ENCODE measurements at regions not wholly inside any gene's neighbourhood (a gene's known extent, or its start where the extent isn't known, plus 50 kb on each side); places are given as distances from the start of the nearest gene placed in this dataset.
A peak's percentile ranks its signal among the peaks of the same experiment; 100 is the strongest.
"Not testable (repeated sequence)": the region's sequence is repeated elsewhere in the genome, so short reads cannot be mapped to it uniquely, and the experiment has no call there.

DNA sequence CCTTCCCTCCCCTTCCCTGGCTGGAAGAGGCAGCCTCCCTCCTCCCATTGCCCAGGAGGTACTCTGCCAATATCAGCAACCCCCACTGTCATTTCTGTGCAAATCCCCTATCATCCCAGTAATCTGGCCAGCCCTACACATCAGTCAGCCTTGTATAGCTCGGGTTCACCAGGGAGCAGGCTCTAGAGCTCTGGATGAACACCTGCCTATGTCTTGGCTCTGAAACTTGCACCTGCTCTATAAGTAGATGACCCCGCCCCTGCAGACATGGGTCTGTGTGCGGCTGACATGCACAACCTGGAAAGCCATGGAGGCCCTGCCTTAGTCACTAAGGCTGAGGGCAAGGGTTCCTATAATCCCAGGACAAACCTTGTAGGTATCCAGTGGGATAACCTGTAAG is 1042.9 kb downstream of the UQCRFS1 start:
- peak; percentile 19 for DNase-seq

DNA sequence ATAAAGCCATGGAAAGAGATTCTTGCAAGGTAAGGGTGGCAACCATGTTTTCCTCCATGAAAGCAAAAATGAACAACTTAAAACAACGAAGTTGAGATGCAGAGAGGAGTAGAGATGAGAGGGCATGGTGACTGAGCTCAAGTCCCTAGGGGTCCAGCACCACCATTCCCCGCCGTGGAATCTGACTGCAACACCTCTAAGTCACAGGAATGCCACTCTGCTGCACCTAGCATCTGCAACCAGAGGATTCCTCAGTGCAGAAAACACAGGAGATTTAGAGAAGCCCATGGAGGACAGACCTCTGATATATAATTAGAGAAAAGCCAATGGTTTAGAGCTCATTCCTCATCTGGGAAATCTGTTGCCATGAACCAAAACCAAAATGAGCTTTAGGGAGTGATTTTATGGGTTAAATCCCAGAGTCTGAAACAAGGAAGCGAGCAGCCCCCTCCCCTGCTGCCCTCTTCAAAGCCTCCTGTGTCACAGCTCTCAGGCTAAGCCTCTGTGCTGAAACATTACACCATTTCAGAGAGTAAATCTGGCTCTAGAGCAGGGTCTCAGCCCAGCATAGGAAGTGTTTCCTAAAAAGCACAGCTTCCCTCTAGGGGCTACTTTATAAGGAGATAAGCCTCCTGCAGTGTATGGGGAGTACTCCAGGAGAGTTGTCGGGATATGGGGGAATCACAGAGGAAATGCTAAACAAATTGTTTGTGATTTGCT is 1043.6 kb downstream of the UQCRFS1 start:
- no peak for DNase-seq

DNA sequence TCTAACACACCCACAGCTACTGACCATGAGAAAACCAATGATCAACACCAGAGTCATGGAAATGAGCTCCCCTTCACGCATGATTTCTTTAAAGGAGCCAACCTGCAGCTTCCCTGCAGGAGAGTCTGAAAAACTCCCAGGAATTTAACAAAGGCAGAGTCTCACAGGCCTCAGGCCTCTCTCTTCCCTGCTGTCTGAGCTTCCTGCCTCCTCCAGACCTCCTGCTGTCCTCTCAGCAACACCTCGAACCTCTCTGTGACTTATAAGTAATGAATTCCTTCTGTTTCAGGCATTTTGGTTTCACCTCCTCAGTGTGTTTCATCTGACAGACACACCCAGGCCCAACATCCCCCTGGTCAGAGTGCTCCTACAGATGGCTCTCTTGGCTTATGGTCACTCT is 1044.4 kb downstream of the UQCRFS1 start:
- no peak for DNase-seq

DNA sequence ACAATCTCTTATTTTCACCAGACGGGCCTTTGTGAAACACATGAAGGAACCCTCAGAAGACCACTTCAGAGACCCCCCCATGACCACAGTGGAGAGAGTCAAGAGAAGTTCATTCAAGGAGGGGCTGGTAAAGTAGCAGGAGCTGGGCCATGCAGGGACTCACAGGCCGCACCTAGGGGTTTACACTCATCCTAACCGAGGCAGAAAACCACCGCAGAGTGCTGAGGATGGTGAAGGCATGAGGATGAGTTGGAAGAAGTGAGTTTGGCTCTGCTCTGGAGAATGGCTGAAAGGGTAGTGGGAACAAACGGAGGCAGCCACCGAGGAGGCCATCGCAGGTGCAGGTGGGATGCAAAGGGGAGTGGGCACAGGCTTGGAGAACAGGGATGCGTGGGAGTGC is 1046.9 kb downstream of the UQCRFS1 start:
- no peak for DNase-seq

DNA sequence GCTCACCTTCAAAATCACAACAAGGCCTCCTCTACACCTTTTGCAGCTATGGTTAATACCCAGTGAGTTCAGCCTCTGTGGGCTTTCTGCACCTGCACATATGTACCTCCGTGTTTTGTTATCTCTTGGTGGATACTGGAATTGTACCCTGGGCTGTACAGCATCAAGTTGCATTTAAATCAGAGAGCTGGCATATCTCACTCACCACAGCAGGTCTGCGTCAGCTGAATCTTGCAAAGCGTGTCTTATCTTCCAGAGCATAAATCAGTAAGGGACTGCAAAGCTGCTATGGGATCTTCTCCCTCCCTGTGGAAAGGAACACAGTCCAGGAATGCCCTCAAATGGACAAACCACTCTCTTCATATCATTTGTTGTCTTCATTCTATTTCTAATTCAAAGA is 1048.7 kb downstream of the UQCRFS1 start:
- DNase-seq = no peak

DNA sequence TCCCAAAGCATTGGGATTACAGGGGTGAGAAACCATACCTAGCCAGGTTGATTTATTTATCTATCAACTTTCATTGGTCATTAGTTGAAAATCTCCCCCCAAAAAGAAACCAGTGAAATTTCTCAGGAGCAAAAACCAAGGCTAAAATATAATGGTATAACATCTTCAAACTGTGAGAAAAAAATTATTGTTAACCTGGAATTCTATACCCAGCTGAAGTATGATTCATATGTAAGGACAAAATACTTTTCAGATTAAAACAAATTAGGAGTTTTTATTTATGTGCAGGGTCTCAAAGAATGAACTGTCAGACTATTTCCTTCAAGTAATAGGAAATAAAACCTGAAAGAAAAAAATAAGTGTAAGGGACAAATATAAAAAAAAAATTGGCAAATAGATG is 1053.9 kb downstream of the UQCRFS1 start:
- no peak for DNase-seq

DNA sequence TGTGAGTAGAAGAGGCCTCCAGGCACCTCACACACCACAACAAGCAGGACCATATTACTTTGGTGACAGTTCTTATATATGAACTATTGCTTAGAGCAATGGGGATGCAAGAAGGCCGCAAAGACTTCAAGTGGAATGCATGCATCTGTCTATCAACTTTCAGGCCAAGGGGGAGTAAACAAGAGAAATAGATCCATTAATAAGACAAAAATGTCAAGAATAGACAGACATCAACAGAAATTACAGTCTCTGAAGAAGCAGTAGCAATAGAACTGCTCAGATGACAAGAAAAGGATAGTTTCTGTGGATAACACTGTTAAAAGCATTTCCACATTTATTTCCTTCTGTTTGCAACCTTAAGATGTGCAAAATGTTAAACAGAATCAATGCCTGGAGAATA is 1057.7 kb downstream of the UQCRFS1 start:
- DNase-seq = no peak

DNA sequence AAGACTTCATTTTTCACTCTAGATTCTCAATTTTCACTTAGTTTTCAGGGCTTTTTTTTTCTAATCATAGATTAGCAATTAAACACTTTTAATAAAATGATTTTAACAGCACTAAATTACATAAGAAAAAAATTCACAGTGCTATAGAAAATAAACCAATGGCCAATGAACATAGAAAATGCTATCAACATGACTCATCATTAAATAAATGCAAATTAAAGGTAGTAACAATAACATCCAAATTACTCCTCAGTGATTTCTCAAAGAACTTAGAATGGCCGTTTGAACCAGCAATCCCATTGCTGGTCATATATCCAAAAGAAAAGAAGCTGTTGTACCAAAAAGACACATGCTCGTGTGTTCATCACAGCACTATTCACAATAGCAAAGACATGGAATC is 1058.9 kb downstream of the UQCRFS1 start:
- DNase-seq = no peak

DNA sequence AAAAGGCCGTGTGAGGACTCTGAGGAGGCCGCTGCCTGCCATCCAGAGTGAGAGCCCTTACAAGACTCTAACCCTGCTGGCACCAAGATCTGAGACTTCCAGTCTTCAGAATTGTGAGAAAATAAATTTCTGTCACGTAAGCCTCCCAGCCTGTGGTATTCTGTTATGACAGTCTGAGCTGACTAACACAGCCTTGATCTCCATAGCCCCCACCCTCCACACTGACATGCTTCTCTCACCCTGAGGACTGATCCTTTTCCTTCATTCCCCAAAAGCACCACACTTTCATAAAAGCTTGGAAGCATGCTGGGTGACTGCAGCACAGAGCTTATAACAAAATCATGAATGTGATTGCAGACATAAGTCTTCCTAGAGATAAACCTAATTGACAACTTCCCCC is 1059.8 kb downstream of the UQCRFS1 start:
- no peak for DNase-seq

DNA sequence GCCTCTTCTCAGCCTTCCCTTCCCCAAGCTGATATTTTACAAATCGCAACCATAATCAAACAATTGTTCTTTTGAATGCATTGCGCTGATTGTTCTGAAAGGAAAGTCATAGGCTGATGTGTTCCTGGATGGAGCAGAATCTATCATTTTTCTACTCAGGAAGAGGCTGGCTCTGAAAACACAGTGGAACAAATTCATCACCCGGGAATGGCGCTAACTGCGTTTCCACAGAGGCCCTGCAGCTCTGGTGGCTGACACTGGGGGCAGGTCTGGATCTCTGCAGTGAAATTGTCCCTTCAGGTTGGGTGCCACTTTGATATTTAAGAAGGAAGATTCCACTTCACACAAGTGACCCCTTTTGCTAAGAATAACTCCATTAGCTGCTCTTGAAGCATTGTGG is 1060.8 kb downstream of the UQCRFS1 start:
- DNase-seq = no peak

DNA sequence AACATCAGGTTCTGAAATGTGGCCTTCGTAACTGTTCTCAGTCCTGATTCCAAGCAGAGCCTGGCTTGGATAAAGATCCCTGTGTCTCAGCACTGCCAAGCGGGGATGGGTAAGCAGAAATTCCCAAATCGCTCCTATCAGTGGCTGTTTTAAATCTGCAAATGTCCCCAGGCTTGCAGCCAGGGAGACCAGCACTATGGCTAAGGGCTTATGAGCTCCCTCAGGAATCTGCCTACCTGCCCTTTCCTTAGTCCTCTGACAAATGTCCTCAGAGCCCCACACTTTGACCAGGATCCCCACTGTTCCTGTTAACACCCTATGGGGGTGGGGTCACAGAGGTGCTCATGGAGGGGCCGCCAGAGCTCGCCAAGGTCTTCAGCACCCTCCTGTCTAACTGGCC is 1062.8 kb downstream of the UQCRFS1 start:
- no peak for DNase-seq

DNA sequence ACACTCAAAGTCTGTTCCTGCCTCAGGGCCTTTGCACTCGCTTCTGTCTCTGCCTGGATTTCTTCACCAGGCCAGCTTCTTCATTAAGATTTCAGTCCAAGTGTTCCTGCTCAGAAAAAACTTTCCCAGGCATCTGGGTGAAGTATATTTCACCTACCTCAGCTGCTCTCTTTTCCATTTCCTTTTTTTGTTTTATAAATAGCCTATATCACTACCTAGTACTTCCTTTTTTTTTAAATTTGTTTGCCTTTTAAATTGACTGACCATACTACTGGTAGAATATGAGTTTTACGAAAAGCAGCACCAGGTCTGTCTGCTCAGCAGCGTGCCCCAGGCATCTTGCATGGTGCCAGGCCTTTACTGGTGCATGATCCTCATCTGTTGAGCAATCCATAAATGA is 1064.4 kb downstream of the UQCRFS1 start:
- no peak for DNase-seq

DNA sequence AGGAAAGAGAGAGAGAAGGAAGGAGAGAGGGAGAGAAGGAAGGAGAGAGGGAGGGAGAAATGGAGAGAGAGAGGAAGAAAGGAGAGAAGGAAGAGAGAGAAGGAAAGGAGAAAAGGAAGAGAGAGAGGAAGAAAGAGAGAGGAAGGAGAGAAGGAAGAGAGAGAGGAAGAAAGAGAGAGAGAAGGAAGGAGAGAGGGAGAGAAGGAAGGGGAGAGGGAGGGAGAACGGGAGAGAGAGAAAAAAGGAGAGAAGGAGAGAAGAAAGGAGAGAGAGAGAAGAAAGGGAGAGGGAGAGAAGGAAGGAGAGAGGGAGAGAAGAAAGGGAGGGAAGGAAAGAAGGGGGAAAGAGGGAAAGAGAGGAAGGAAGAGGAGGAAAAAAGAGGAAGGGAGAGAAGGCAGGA is 1070.7 kb downstream of the UQCRFS1 start:
- no peak for DNase-seq

DNA sequence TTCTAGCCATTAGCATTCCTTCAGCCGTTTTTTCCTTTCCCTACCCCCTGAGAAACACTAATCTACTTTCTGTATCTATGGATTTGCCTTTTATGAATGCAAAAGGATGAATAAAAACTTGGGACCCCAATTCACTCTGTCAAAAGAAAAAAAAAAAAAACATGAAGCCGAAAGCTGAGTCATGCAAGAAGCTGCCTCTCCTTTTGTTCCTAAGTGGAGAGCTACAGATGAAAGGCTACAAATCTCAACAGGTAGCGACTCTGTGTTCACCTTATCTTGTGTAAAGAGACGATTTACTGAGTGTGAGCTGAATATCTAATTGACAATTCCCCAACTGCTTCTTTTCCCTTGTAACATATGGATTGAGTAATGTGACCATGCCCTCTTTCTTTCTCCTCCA is 1072.8 kb downstream of the UQCRFS1 start:
- DNase-seq = no peak

DNA sequence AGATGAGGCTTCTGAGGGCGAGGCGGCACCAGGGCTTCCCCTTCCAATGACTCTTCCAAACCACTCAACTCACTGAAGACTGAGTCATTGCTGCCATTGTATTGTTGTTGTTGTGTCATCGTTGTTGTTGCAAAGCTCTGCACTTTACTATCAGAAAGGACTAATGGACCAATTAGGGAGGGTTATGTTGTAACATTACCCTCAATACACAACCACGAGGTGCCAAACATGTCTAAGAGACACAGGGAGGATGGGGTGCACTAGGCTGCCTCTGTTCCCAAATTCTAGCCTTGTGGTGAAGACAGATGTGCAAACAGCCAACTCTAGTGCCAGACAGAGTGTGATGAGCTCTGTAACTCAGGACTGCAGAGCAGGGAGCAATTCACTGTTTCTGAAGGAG is 1075.2 kb downstream of the UQCRFS1 start:
- DNase-seq = no peak

DNA sequence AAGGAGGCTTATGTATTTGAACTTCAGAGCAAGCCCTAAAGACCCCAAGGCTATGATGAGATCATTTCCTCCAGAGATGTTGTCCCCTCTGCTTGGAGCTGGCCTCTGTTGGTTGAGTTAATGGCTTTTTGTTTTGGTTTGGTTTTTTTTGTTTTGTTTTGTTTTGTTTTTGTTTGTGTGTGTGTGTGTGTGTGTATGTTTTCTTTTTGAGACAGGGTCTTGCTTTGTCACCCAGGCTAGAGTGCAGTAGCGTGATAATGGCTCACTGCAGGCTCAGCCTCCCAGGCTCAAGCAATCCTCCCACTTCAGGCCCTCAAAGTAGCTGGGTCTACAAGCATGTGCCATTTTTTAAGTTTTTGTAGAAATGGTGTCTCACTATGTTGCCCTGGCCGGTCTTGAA is 1076.2 kb downstream of the UQCRFS1 start:
- DNase-seq = no peak

DNA sequence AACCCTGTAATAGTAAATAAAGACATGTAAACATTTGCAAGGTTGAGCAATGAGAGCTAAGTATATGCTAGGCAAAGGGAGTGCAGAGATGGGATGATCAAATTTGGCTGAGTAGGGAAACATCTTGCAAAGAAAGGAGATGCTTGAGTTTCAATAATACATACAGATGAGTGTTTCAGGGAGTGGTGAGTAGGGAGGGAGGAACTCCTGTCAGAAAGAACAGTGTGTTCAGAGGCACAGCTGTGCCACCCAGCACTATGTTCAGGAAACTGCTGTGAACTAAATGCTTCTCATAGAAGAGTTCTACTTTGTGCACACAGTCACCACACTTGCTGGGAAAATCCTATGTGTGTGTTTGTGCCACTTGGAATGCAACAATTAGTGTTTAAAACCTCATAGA is 1077.1 kb downstream of the UQCRFS1 start:
- no peak for DNase-seq

DNA sequence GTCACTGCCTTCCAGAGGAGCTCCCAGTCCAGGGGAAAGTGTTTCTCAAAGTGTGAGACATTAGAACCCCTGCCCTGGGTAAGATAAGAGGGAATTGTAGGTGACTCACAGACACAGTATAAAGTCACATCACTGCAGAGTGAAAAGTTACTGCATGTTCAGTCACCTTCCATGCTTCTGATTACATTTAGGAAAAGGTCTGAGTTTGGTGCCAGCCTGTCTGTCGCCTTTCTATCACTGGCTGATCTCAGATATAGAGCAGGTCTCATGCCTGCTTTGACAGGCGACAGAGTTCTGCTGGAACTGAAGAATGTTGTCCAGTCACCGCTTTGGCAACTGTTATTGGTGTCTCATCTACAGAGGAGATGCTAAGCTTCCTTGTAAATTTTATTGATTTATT is 1078.6 kb downstream of the UQCRFS1 start:
- no peak for DNase-seq

DNA sequence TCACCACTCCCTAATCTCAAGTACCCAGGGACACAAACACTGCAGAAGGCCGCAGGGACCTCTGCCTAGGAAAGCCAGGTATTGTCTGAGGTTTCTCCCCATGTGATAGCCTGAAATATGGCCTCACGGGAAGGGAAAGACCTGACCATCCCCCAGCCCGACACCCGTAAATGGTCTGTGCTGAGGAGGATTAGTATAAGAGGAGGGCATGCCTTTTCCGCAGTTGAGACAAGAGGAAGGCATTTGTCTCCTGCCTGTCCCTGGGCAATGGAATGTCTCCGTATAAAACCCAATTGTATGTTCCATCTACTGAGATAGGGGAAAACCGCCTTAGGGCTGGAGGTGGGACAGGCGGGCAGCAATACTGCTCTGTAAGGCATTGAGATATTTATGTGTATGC is 1082.1 kb downstream of the UQCRFS1 start:
- not testable (repeated sequence) for DNase-seq

DNA sequence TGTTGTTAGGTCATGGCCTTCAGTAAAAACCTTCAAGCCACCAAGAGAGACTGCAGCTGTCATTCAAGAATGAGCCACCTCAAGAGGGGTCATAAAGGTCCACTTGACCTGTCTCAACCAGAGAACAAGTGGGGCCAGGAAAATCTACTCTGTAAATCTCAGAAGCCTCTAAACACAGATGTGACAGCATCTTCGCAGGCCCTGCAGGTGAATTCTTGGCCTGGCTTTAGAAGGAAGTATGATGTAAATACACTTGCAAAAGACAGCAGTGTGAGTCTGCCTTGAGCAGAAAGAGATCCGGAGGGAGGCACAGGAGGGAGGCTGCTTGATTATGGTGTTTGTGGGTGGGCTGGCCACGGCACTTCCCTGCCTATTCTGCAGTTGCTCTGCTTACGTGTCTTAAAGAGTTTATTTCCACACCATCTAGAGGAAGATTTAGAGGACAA is 1082.9 kb downstream of the UQCRFS1 start:
- DNase-seq = no peak

DNA sequence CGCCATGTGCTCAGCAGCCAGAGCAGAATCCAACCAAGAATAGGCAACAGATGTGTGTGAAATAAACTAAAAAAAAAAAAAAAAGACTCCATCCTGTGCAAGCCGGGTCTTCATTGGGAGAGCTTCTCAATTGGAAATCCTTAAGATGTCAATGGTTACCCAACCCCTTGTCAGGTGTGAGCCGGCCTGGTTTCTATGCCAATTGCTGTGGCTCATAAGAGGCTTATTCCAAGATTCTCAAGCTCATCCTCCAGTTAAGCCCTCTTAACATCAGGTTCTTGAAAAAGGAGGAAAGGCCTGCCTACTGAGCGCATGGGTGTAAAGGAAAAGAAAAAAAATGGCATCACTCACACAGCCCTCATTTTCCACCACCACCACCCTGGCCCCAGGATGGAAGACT is 1084.6 kb downstream of the UQCRFS1 start:
- no peak for DNase-seq

DNA sequence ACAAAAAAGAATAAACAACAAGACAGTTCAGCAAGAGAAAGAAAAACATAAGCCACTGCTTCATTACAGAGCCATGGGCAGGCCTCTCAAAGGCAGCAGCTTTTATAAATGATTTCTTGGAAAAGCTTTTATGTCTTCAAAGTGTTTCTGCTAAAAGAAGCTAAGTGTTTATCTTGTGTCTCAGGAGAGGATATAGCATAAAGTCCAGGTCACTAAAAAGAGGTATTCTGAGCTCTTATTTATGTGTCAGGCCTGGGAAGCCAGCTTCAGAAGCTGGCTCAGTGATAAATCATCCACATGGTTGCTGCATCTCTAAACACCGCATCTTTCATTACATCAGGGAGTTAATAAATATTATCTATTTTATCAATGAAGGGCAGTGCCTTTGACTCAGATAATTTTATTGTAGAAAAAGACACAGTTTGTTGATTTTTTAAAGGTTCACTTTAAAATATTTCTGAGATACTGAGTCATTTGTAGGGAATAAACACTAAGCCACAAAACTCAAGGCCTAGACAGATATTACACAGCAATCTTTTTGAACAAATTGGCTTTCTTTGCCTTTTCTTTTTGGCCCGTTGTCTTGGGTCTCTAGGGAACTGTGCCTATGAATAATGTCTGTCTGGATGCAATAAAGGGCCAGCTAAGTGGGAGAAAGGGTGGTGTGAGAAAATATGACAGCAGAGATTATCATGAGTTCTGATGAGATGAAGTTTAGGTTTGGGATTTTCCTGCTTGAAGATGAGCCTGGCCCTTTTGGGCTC is 1086.6 kb downstream of the UQCRFS1 start:
- no peak for DNase-seq

DNA sequence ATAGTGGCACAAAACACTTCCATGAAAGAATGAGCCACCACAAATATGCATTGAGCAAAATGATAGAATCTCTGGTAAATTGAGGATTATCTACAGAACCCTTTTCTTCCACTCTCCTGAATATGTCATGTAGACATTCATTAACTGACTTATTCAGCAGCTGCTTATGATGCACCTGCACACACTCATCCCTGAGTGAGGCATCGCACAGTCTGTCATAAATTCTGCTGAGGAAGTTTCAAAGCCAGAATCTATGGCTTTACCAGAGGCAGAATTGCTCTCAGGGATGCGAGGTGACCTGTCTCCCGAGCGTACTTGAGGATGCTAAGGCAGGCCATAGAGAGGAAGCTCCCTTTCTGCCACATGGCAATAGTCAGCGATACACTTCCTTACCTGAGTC is 1090.2 kb downstream of the UQCRFS1 start:
- no peak for DNase-seq

DNA sequence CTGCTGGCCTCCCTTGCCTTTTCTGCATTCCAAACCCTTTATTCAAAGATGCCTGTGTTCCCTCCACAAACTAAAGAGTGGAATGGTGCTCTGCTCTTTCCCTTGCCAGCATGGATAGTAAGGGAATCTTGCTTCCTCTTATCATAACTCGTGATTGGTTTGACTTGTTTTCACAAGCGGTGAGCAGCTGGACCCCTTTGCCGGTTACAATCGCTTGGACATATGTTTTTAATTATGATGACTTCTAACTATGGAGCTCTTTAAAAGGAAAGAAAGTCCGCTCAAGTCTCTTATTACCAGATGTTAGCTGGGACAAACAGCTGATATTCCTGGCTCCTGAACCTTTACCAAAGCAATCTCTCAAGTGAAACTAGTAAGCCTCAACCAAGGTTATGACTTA is 1094.7 kb downstream of the UQCRFS1 start:
- DNase-seq = no peak

DNA sequence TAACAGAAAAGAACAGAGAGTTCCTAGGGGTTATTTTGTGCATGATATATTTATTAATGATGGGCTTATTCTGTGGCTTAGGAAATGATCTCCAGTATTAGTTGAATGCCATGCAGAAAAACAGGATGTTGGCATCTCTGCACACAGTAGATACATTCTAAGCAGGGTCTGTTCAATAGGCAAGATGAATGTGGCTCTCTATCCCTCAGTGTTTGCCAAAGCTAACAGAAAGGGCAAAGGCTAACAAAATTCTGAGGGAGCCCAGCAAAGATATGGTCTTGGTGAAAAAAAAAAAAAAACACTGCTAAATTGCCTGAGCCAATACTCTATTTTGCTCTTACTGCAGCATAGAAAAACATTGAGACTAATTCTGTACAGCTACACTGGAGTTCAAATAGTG is 1095.8 kb downstream of the UQCRFS1 start:
- no peak for DNase-seq
